DMS 273 (cell line): ENCODE measurements at regions not wholly inside any gene's neighbourhood (a gene's known extent, or its start where the extent isn't known, plus 50 kb on each side); places are given as distances from the start of the nearest gene placed in this dataset.

Experiments
- DNase-seq: peaks from one replicate; lab custom pipeline; 2025; ENCODE audit not compliant: unreplicated experiment; lab: John Stamatoyannopoulos, UW

GRCh38 chr18:29154196-29154757 lies 977.3 kb upstream of the CDH2 start:
- no peak for DNase-seq

GRCh38 chr18:29153091-29153490 lies 976.2 kb upstream of the CDH2 start:
- no peak for DNase-seq

GRCh38 chr18:29147944-29148343 lies 971.0 kb upstream of the CDH2 start:
- peak; percentile 43 for DNase-seq

GRCh38 chr18:29146068-29146467 lies 969.1 kb upstream of the CDH2 start:
- DNase-seq: no peak

- no peak for DNase-seq
These were observed 963.7 kb upstream of the CDH2 start for GRCh38 chr18:29140590-29140989.

GRCh38 chr18:29137773-29138495 lies 961.0 kb upstream of the CDH2 start:
- DNase-seq: no peak

- DNase-seq: no peak
These were observed 947.0 kb upstream of the CDH2 start for GRCh38 chr18:29123706-29124530.

GRCh38 chr18:29104671-29105070 lies 927.7 kb upstream of the CDH2 start:
- DNase-seq: no peak

- no peak for DNase-seq
These were observed 927.3 kb upstream of the CDH2 start for GRCh38 chr18:29104227-29104626.

- DNase-seq: no peak
These were observed 919.3 kb upstream of the CDH2 start for GRCh38 chr18:29096079-29096770.

GRCh38 chr18:29087616-29088246 lies 910.8 kb upstream of the CDH2 start:
- DNase-seq: no peak

- no peak for DNase-seq
These were observed 907.2 kb upstream of the CDH2 start for GRCh38 chr18:29084120-29084519.

GRCh38 chr18:29083545-29083944 lies 906.6 kb upstream of the CDH2 start:
- DNase-seq: no peak

- no peak for DNase-seq
These were observed 904.0 kb upstream of the CDH2 start for GRCh38 chr18:29080946-29081345.

- DNase-seq: no peak
These were observed 901.3 kb upstream of the CDH2 start for GRCh38 chr18:29078273-29078672.

GRCh38 chr18:29077344-29077743 lies 900.4 kb upstream of the CDH2 start:
- no peak for DNase-seq

GRCh38 chr18:29076645-29077044 lies 899.7 kb upstream of the CDH2 start:
- no peak for DNase-seq

- no peak for DNase-seq
These were observed 897.2 kb upstream of the CDH2 start for GRCh38 chr18:29074147-29074546.

GRCh38 chr18:29071869-29072268 lies 894.9 kb upstream of the CDH2 start:
- no peak for DNase-seq

- no peak for DNase-seq
These were observed 886.4 kb upstream of the CDH2 start for GRCh38 chr18:29063346-29063745.

GRCh38 chr18:29062921-29063320 lies 886.0 kb upstream of the CDH2 start:
- DNase-seq: no peak
